ENCODE measurements at regions not wholly inside any gene's neighbourhood (a gene's known extent, or its start where the extent isn't known, plus 50 kb on each side); places are given as distances from the start of the nearest gene placed in this dataset.

- DNase-seq (no peak), ATAC-seq (ENCODE audit: low read depth) (no peak)
- no peaks in the 10 kb centered on the region for H3K9me3 Mint-ChIP-seq (ENCODE audit: insufficient read depth)
- H3K4me3 ChIP-seq (ENCODE audit: control extremely low read depth in 1 of 5, extremely low read depth in 1 of 5, insufficient read depth in 1 of 5, low read depth in 2 of 5, low read length in 4 of 5), result no peak overlapping the region
- no peak overlapping the region for H3K27ac Mint-ChIP-seq
- no peak overlapping the region for H3K27ac ChIP-seq (ENCODE audit: low read length in 2 of 2)
- no peaks in the 10 kb centered on the region for H3K36me3 ChIP-seq (replicated peaks in 1 of 2; ENCODE audit: control extremely low read depth in 1 of 2, control insufficient read depth in 1 of 2, extremely low read depth in 1 of 2, insufficient read depth in 2 of 2, low read length in 1 of 2)
- H3K4me1 Mint-ChIP-seq, result no peaks in the 10 kb centered on the region
- TF ChIP-seq, protein P1, sequence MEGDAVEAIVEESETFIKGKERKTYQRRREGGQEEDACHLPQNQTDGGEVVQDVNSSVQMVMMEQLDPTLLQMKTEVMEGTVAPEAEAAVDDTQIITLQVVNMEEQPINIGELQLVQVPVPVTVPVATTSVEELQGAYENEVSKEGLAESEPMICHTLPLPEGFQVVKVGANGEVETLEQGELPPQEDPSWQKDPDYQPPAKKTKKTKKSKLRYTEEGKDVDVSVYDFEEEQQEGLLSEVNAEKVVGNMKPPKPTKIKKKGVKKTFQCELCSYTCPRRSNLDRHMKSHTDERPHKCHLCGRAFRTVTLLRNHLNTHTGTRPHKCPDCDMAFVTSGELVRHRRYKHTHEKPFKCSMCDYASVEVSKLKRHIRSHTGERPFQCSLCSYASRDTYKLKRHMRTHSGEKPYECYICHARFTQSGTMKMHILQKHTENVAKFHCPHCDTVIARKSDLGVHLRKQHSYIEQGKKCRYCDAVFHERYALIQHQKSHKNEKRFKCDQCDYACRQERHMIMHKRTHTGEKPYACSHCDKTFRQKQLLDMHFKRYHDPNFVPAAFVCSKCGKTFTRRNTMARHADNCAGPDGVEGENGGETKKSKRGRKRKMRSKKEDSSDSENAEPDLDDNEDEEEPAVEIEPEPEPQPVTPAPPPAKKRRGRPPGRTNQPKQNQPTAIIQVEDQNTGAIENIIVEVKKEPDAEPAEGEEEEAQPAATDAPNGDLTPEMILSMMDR (IDR thresholded peaks at IDR 0.05), result no peak
- no peak for TF ChIP-seq EZH2 (IDR thresholded peaks at IDR 0.05; ENCODE audit: borderline replicate concordance, insufficient read depth, low read depth, low read length, poor library complexity, severe bottlenecking)
- no peaks in the 10 kb centered on the region for H3K27me3 Mint-ChIP-seq
- H3K9ac ChIP-seq (ENCODE audit: low read length), result no peak overlapping the region
- no peaks in the 10 kb centered on the region for H3K27me3 ChIP-seq (replicated peaks in 1 of 4; ENCODE audit: control extremely low read depth in 1 of 4, control insufficient read depth in 3 of 4, insufficient read depth in 4 of 4, low read length in 3 of 4)
- intact Hi-C loops (cut with micrococcal nuclease), result no loop called here
- no peak overlapping the region for H3K4me2 ChIP-seq (replicated peaks; ENCODE audit: low read depth, low read length, poor library complexity, severe bottlenecking)
- no peaks in the 10 kb centered on the region for H3K4me1 ChIP-seq (ENCODE audit: control insufficient read depth in 2 of 2, insufficient read depth in 2 of 2, low read length in 2 of 2)
- ChIA-PET CTCF (no interaction called here), POLR2A (no interaction called here)
- no peak overlapping the region for H2AFZ ChIP-seq (ENCODE audit: insufficient read depth, low read depth, low read length, poor library complexity, severe bottlenecking)
- 97% methylated on average over 9 of the region's 9 CpGs for WGBS (ENCODE audit: insufficient coverage)
- H3K9me3 ChIP-seq (ENCODE audit: control extremely low read depth in 1 of 3, control insufficient read depth in 2 of 3, insufficient read depth in 1 of 3, low read length in 2 of 3), result peaks cover 0 to 20% (median 0%) of the 10 kb centered on the region in 3 donors
- no peaks in the 10 kb centered on the region for H3K79me2 ChIP-seq (ENCODE audit: control insufficient read depth, insufficient read depth, low read length)
- no peak overlapping the region for H3K4me3 Mint-ChIP-seq
- no peaks in the 10 kb centered on the region for H4K20me1 ChIP-seq (ENCODE audit: control insufficient read depth, insufficient read depth, low read length, poor library complexity, severe bottlenecking)
Measured at GRCh38 chr2:120986898-120987650, 251.4 kb downstream of the GLI2 start.

GRCh38 chr2:120988051-120988699 is 252.5 kb downstream of the GLI2 start:
- intact Hi-C loops (cut with micrococcal nuclease), result no loop called here
- no peaks in the 10 kb centered on the region for H3K9me3 Mint-ChIP-seq (ENCODE audit: insufficient read depth)

More at GRCh38 chr2:120988051-120988699, 252.5 kb downstream of the GLI2 start:
- Histone ChIP-seq H2AFZ (ENCODE audit: insufficient read depth, low read depth, low read length, poor library complexity, severe bottlenecking) (no peak overlapping the region), H3K4me2 (replicated peaks; ENCODE audit: low read depth, low read length, poor library complexity, severe bottlenecking) (no peak overlapping the region), H3K27me3 (replicated peaks in 1 of 4; ENCODE audit: control extremely low read depth in 1 of 4, control insufficient read depth in 3 of 4, insufficient read depth in 4 of 4, low read length in 3 of 4) (no peaks in the 10 kb centered on the region), H4K20me1 (ENCODE audit: control insufficient read depth, insufficient read depth, low read length, poor library complexity, severe bottlenecking) (no peaks in the 10 kb centered on the region), H3K36me3 (replicated peaks in 1 of 2; ENCODE audit: control extremely low read depth in 1 of 2, control insufficient read depth in 1 of 2, extremely low read depth in 1 of 2, insufficient read depth in 2 of 2, low read length in 1 of 2) (no peaks in the 10 kb centered on the region), H3K4me3 (ENCODE audit: control extremely low read depth in 1 of 5, extremely low read depth in 1 of 5, insufficient read depth in 1 of 5, low read depth in 2 of 5, low read length in 4 of 5) (no peak overlapping the region), H3K79me2 (ENCODE audit: control insufficient read depth, insufficient read depth, low read length) (no peaks in the 10 kb centered on the region), H3K4me1 (ENCODE audit: control insufficient read depth in 2 of 2, insufficient read depth in 2 of 2, low read length in 2 of 2) (no peaks in the 10 kb centered on the region), H3K9me3 (ENCODE audit: control extremely low read depth in 1 of 3, control insufficient read depth in 2 of 3, insufficient read depth in 1 of 3, low read length in 2 of 3) (peaks cover 0 to 20% (median 0%) of the 10 kb centered on the region in 3 donors), H3K9ac (ENCODE audit: low read length) (no peak overlapping the region), H3K27ac (ENCODE audit: low read length in 2 of 2) (no peak overlapping the region)
- CTCF ChIA-PET, result no interaction called here
- POLR2A ChIA-PET, result no interaction called here
- no peak for TF ChIP-seq EZH2 (IDR thresholded peaks at IDR 0.05; ENCODE audit: borderline replicate concordance, insufficient read depth, low read depth, low read length, poor library complexity, severe bottlenecking)
- TF ChIP-seq, protein P1 (IDR thresholded peaks at IDR 0.05), result no peak
- H3K27me3 Mint-ChIP-seq, result no peaks in the 10 kb centered on the region
- WGBS (ENCODE audit: insufficient coverage), result 98% methylated on average over 66 of the region's 68 CpGs
- no peak overlapping the region for H3K27ac Mint-ChIP-seq
- DNase-seq (no peak), ATAC-seq (ENCODE audit: low read depth) (no peak)
- no peaks in the 10 kb centered on the region for H3K4me1 Mint-ChIP-seq
- no peak overlapping the region for H3K4me3 Mint-ChIP-seq

All from B cell (primary cell).